ENCODE measurements at regions not wholly inside any gene's neighbourhood (a gene's known extent, or its start where the extent isn't known, plus 50 kb on each side); places are given as distances from the start of the nearest gene placed in this dataset.

- TF ChIP-seq POLR2AphosphoS5 (IDR thresholded peaks at IDR 0.05; ENCODE audit: low read depth, low read length) = no peak
- TF ChIP-seq CTCF (IDR thresholded peaks at IDR 0.05) = no peak
- no peak for TF ChIP-seq EP300 (IDR thresholded peaks at IDR 0.05; ENCODE audit: borderline replicate concordance in 1 of 2, low read depth in 1 of 2, low read length in 1 of 2)
- TF ChIP-seq SIN3A (IDR thresholded peaks at IDR 0.05; ENCODE audit: borderline replicate concordance, low read depth, low read length) = no peak
- TF ChIP-seq TAF1 (IDR thresholded peaks at IDR 0.05; ENCODE audit: borderline replicate concordance, low read depth, low read length) = no peak
- TF ChIP-seq GABPA (IDR thresholded peaks at IDR 0.05; ENCODE audit: low read depth) = no peak
- no peak for TF ChIP-seq TEAD4 (IDR thresholded peaks at IDR 0.05; ENCODE audit: borderline replicate concordance, insufficient read depth)
- no peak for TF ChIP-seq MXI1 (IDR thresholded peaks at IDR 0.05; ENCODE audit: low read depth, low read length)
- TF ChIP-seq CHD2 (IDR thresholded peaks at IDR 0.05; ENCODE audit: low read length, partially characterized antibody) = no peak
Observed at GRCh38 chr7:124643311-124643811, 122.2 kb downstream of the GPR37 start.

All from SK-N-SH (cell line).